Mucosa of descending colon (tissue), 3 donors: ENCODE measurements at regions not wholly inside any gene's neighbourhood (a gene's known extent, or its start where the extent isn't known, plus 50 kb on each side); places are given as distances from the start of the nearest gene placed in this dataset.
"Not testable (repeated sequence)": the region's sequence is repeated elsewhere in the genome, so short reads cannot be mapped to it uniquely, and the experiment has no call there.

Experiments used
- ATAC-seq: fragments of 200-7000 bp; cut with Tn5 transposase; one replicate; pipeline ENCODE4 v1.9.1; 2020; ENCODE audit warnings: mild to moderate bottlenecking, moderate library complexity
- DNase-seq, 3 donors: peaks; one replicate each; pipeline ENCODE4 v3.0.0-alpha.2; 2020
- H3K36me3 ChIP-seq: fragments of 200-600 bp; one replicate; pipeline ENCODE4 v1.8.0; 2021; ENCODE audit warnings: low read depth, mild to moderate bottlenecking
- H3K4me1 ChIP-seq: fragments of 200-600 bp; one replicate; pipeline ENCODE4 v1.8.0; 2021; ENCODE audit warnings: low read depth, mild to moderate bottlenecking
- H3K4me3 ChIP-seq: fragments of 200-600 bp; one replicate; pipeline ENCODE4 v1.8.0; 2021; ENCODE audit warnings: mild to moderate bottlenecking
- H3K9me3 ChIP-seq: fragments of 200-600 bp; one replicate; pipeline ENCODE4 v1.8.0; 2021; ENCODE audit warnings: mild to moderate bottlenecking
- CTCF ChIP-seq: fragments of 200-600 bp; IDR thresholded peaks from one replicate; pipeline ENCODE4 v1.8.0; 2022; ENCODE audit warnings: antibody characterized with exemption, mild to moderate bottlenecking
- intact Hi-C, 2 donors: fragments of 100-400 bp; cut with DNase I in 1 of 2; cut with micrococcal nuclease in 1 of 2; formaldehyde crosslinking; loops; one replicate each; pipeline versions ENCODE4 v1.11.0 to v1.11.1; 2022; cut with DNase I, micrococcal nuclease
- donor health status: DM: no; HTN: no; CAD: no; lungs with moderate emphysema.
- donor health status: DM: no; HTN: no; CAD: no.
- donor health status: DM: no; HTN: yes; CAD: no.

DNA sequence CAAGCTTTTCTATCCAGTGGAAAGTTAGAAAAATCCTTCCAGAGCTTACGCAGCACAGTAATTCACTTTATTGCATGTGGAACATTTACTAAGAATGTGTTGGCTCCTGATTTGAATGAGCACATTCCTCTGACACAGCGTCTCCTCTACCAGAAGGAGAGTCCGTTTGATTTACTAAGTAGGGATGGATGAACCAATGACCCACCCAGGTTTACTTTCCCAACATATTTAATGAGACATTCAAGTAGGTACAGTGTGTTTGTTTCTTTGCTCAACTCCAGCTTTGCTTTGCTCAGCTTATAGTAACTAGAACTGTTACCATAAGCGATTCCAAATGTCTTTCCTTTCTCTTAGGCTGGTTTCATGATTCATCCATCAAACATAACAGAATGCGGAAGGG lies 161.7 kb downstream of the SMARCA1 start:
- Histone ChIP-seq H3K4me1 (no peaks in the 10 kb centered on the region), H3K9me3 (no peaks in the 10 kb centered on the region), H3K4me3 (no peak overlapping the region), H3K36me3 (no peaks in the 10 kb centered on the region)
- DNase-seq (no peak), ATAC-seq (no peak)
- intact Hi-C loops: no loop called here
- TF ChIP-seq CTCF: no peak

DNA sequence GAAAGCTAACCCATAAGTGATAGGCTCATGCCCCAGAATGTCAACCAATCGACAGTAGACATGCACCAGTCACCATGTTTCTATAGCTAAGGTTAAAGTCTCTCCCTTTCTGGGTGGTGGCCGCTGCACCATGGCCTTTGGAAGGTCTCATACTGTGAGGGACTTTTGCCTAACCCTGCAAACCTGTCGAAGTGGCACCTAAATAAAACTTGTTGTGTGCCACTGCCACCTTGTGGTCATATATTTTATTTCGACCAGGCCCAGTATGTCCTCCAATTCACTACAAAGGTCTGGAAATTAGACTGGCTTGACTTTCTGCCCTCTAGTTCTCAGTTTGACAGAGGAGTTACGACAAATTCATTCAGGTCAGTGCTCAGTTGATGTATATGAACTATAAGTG lies 163.1 kb downstream of the SMARCA1 start:
- DNase-seq (peak in 1 of 3 donors; percentile 65), ATAC-seq (peak; percentile 67)
- intact Hi-C loops: no loop called here
- Histone ChIP-seq H3K9me3 (no peaks in the 10 kb centered on the region), H3K4me1 (no peaks in the 10 kb centered on the region), H3K4me3 (no peak overlapping the region), H3K36me3 (no peaks in the 10 kb centered on the region)
- no peak for TF ChIP-seq CTCF

DNA sequence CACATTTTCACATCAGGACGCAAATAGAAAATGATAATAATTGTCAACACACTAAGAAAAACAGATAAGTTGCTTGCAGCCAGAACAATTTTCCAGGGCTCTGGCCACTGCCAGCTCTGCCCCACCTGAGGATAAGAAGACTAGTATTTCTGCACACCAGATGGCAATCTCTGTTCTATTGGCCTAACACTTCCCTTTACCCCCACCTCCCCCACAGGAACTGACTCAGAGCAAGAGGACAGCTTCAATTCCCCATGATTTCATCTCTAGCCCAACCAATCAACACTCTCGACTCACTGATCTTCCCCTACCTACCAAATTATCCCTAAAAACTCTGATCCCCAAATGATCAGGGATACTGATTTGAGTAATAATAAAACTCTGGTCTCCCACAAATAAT lies 164.0 kb downstream of the SMARCA1 start:
- intact Hi-C loops: no loop called here
- no peaks in the 10 kb centered on the region for H3K9me3 ChIP-seq
- ATAC-seq: no peak
- H3K36me3 ChIP-seq: no peaks in the 10 kb centered on the region
- no peak overlapping the region for H3K4me3 ChIP-seq
- H3K4me1 ChIP-seq: no peaks in the 10 kb centered on the region
- no peak for TF ChIP-seq CTCF
- no peak for DNase-seq

DNA sequence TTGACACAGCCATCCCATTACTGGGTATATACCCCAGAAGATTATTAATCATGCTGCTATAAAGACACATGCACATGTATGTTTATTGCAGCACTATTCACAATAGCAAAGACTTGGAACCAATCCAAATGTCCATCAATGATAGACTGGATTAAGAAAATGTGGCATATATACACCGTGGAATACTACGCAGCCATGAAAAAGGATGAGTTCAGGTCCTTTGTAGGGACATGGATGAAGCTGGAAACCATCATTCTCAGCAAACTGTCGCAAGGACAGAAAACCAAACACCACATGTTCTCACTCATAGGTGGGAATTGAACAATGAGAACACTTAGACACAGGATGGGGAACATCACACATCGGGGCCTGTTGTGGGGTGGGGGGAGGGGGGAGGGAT lies 165.9 kb downstream of the SMARCA1 start:
- DNase-seq, intact Hi-C loops, H3K4me1 ChIP-seq, H3K9me3 ChIP-seq, H3K4me3 ChIP-seq, ATAC-seq, H3K36me3 ChIP-seq: not testable (repeated sequence)

DNA sequence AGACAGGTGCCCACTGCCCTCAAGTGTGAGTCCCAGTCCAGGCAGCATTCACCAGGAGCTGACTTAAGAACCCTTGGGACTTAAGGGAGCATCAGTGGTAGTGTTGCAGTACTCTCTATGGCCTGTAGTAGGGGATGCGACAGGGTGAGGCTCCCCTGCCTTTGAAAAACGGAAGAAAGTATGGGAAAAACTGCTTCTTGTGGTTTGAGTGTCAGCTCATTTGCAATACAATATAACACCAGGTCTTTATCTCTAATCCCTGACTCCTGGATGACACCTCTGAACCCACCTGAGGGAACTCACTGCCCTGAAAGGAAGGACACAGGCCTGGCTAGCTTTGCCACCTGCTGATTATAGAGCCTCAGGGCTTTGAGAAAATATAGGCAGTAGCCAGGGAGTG lies 176.0 kb downstream of the SMARCA1 start:
- TF ChIP-seq CTCF: no peak
- DNase-seq (no peak), ATAC-seq (no peak)
- no peaks in the 10 kb centered on the region for H3K36me3 ChIP-seq
- intact Hi-C loops: no loop called here
- no peak overlapping the region for H3K4me3 ChIP-seq
- no peaks in the 10 kb centered on the region for H3K9me3 ChIP-seq
- no peaks in the 10 kb centered on the region for H3K4me1 ChIP-seq

DNA sequence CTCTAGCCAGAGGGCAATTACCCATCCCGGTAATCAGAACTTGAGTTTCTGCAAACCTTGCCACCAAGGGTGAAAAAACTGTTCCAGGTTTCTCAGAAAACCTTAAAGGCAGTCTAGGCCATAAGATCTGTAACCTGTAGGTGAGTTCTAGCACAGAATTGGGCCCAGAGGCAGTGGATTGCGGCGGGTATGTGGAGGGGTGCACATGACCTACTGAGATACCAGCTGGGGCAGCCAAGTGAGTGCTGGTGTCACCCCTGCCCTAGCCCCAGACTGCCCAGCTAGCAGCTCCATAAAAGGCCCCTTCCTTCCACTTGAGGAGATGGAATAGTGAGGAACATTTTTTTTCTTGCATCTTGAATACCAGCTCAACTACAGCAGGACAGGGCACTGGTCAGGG lies 176.7 kb downstream of the SMARCA1 start:
- H3K9me3 ChIP-seq: no peaks in the 10 kb centered on the region
- TF ChIP-seq CTCF: no peak
- no peaks in the 10 kb centered on the region for H3K36me3 ChIP-seq
- no peak for ATAC-seq
- H3K4me1 ChIP-seq: no peaks in the 10 kb centered on the region
- no peak overlapping the region for H3K4me3 ChIP-seq
- no peak for DNase-seq
- intact Hi-C loops: no loop called here

DNA sequence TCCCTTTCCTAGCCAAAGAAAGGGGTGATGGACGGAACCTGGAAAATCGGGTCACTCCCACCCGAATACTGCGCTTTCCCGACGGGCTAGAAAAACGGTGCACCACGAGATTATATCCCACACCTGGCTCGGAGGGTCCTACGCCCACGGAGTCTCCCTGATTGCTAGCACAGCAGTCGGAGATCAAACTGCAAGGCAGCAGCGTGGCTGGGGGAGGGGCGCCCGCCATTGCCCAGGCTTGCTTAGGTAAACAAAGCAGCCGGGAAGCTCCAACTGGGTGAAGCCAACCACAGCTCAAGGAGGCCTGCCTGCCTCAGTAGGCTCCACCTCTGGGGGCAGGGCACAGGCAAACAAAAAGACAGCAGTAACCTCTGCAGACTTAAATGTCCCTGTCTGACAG lies 186.0 kb downstream of the SMARCA1 start:
- H3K4me3 ChIP-seq, intact Hi-C loops, H3K4me1 ChIP-seq, ATAC-seq, H3K36me3 ChIP-seq, H3K9me3 ChIP-seq: not testable (repeated sequence)
- DNase-seq: peak in 2 of 3 donors; percentile 21 to 24
